GM23248 (cell line): ENCODE measurements at regions not wholly inside any gene's neighbourhood (a gene's known extent, or its start where the extent isn't known, plus 50 kb on each side); places are given as distances from the start of the nearest gene placed in this dataset.

ENCODE experiments used
- DNase-seq: peaks from one replicate; pipeline ENCODE4 v3.0.0-alpha.2; 2015
- H2AFZ ChIP-seq: fragments of 200-600 bp; sonication (generic); 2 replicates; pipeline ENCODE4 v1.6.1; 2016; ENCODE audit warnings: antibody characterized with exemption
- H3F3A ChIP-seq: fragments of 200-600 bp; sonication (generic); 2 replicates; pipeline ENCODE4 v1.6.1; 2016; ENCODE audit warnings: mild to moderate bottlenecking, antibody characterized with exemption, mixed run types; ENCODE audit not compliant: insufficient read depth
- H3K27ac ChIP-seq: fragments of 200-600 bp; sonication (generic); 2 replicates; pipeline ENCODE4 v1.5.1; 2016; ENCODE audit warnings: mild to moderate bottlenecking
- H3K27me3 ChIP-seq: fragments of 200-600 bp; sonication (generic); replicated peaks from 2 replicates; pipeline ENCODE4 v1.6.1; 2016; ENCODE audit warnings: mild to moderate bottlenecking; ENCODE audit not compliant: insufficient read depth
- H3K36me3 ChIP-seq: fragments of 200-600 bp; sonication (generic); 2 replicates; pipeline ENCODE4 v1.6.1; 2016; ENCODE audit warnings: low read depth, mild to moderate bottlenecking
- H3K4me1 ChIP-seq: fragments of 200-600 bp; sonication (generic); 2 replicates; pipeline ENCODE4 v1.6.1; 2016; ENCODE audit warnings: mild to moderate bottlenecking; ENCODE audit not compliant: insufficient read depth
- H3K4me2 ChIP-seq: fragments of 200-600 bp; sonication (generic); one replicate; pipeline ENCODE4 v1.6.1; 2016; ENCODE audit warnings: mild to moderate bottlenecking; ENCODE audit not compliant: unreplicated experiment
- H3K4me3 ChIP-seq: fragments of 200-600 bp; sonication (generic); 2 replicates; pipeline ENCODE4 v1.5.1; 2016; ENCODE audit warnings: mild to moderate bottlenecking
- H3K79me2 ChIP-seq: fragments of 200-600 bp; sonication (generic); 2 replicates; pipeline ENCODE4 v1.6.1; 2016; ENCODE audit warnings: mild to moderate bottlenecking; ENCODE audit not compliant: insufficient read depth
- H3K9ac ChIP-seq: fragments of 200-600 bp; sonication (generic); 2 replicates; pipeline ENCODE4 v1.6.1; 2016; ENCODE audit warnings: mild to moderate bottlenecking
- H3K9me2 ChIP-seq: fragments of 200-600 bp; sonication (generic); 2 replicates; pipeline ENCODE4 v1.6.1; 2016; ENCODE audit warnings: mixed run types, mild to moderate bottlenecking, moderate library complexity; ENCODE audit not compliant: insufficient read depth
- H3K9me3 ChIP-seq: fragments of 200-600 bp; sonication (generic); one replicate; pipeline ENCODE4 v1.6.1; 2017; ENCODE audit warnings: low read depth
- H4K20me1 ChIP-seq: fragments of 200-600 bp; sonication (generic); 2 replicates; pipeline ENCODE4 v1.6.0; 2016; ENCODE audit not compliant: insufficient read depth
- EZH2 ChIP-seq: fragments of 200-600 bp; sonication (generic); IDR thresholded peaks from 2 replicates; pipeline ENCODE4 v1.6.1; 2018; ENCODE audit warnings: antibody characterized with exemption, mild to moderate bottlenecking; ENCODE audit not compliant: insufficient read depth, poor library complexity, severe bottlenecking
- EZH2phosphoT487 ChIP-seq: fragments of 200-600 bp; sonication (generic); IDR thresholded peaks from 2 replicates; pipeline ENCODE4 v1.6.1; 2018; ENCODE audit warnings: antibody characterized with exemption, moderate library complexity, mild to moderate bottlenecking, low read depth; ENCODE audit not compliant: insufficient read depth
- WGBS, 2 experiments: methylation state at CpG; one replicate each; pipeline ENCODE4 v1.1.6; 2015 to 2017; ENCODE audit warnings: low lambda C conversion rate in 2 of 2, low coverage in 1 of 2; ENCODE audit errors: missing lambda C conversion rate in 2 of 2; 5-methylcytosine and 5-hydroxymethylcytosine counted together
- in situ Hi-C: fragments of 300-500 bp; cut with MboI; formaldehyde crosslinking; loops from 2 replicates; pipeline ENCODE4 v1.15.0; 2020

DNA sequence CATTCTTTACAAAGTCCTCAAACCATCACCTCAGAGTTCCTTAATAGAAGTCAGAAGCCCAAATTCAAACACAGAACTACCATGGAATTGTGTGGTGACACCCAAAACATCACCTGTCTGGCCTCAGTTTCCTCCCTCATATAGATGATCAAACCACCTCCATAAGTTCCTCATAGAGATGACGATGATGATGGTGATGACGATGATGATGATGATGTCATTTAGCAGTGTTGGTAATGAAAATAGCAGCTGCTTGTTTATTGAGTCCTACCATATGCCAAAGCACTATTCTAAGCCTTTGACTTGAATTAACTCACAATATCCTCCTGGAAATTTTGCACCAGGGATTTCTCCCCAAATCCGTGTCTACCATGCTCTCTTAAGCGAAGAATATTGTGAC is 139.9 kb downstream of the PROX1 start:
- H3K4me3 ChIP-seq = no peak overlapping the region
- TF ChIP-seq EZH2phosphoT487 = no peak
- H3K9ac ChIP-seq = no peak overlapping the region
- 53 to 56% methylated on average over 4 of the region's 4 CpGs for WGBS, 2 experiments
- no peaks in the 10 kb centered on the region for H3F3A ChIP-seq
- H3K27me3 ChIP-seq = peaks cover 18% of the 10 kb centered on the region
- in situ Hi-C loops = no loop called here
- no peaks in the 10 kb centered on the region for H3K36me3 ChIP-seq
- no peak overlapping the region for H3K27ac ChIP-seq
- no peak overlapping the region for H3K4me2 ChIP-seq
- no peak overlapping the region for H2AFZ ChIP-seq
- no peaks in the 10 kb centered on the region for H4K20me1 ChIP-seq
- DNase-seq = no peak
- no peaks in the 10 kb centered on the region for H3K9me2 ChIP-seq
- H3K9me3 ChIP-seq = no peaks in the 10 kb centered on the region
- no peaks in the 10 kb centered on the region for H3K79me2 ChIP-seq
- no peaks in the 10 kb centered on the region for H3K4me1 ChIP-seq

DNA sequence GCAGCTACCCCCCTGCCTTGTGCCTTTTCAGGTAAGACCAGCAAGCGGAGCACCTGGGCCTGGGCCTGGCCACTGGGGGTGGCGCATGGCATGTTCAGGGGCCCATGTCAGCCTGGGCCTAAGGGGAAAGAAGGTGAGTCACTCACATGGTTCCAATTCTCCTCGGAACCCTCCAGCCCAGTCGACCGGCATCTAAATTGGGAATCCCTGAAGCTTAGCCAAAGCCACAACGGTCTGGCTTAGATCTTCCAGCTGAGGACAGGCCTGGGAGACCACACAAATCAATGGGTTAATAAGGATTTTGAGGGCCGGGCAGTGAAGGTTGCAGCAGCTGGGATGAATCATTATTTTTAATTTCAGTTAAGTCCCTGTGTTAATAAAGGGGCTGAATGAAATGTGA is 145.1 kb upstream of the SMYD2 start:
- Histone ChIP-seq H3K79me2 (no peaks in the 10 kb centered on the region), H3K27me3 (peaks cover 8% of the 10 kb centered on the region), H3K36me3 (no peaks in the 10 kb centered on the region), H3K4me3 (no peak overlapping the region), H3K9ac (no peak overlapping the region), H3K9me2 (no peaks in the 10 kb centered on the region), H4K20me1 (no peaks in the 10 kb centered on the region), H3F3A (no peaks in the 10 kb centered on the region), H3K4me1 (no peaks in the 10 kb centered on the region), H3K4me2 (no peak overlapping the region), H3K9me3 (no peaks in the 10 kb centered on the region), H2AFZ (no peak overlapping the region), H3K27ac (no peak overlapping the region)
- in situ Hi-C loops = no loop called here
- WGBS, 2 experiments = 23 to 26% methylated on average over 7 of the region's 7 CpGs
- no peak for DNase-seq
- TF ChIP-seq EZH2phosphoT487 (no peak), EZH2 (no peak)

DNA sequence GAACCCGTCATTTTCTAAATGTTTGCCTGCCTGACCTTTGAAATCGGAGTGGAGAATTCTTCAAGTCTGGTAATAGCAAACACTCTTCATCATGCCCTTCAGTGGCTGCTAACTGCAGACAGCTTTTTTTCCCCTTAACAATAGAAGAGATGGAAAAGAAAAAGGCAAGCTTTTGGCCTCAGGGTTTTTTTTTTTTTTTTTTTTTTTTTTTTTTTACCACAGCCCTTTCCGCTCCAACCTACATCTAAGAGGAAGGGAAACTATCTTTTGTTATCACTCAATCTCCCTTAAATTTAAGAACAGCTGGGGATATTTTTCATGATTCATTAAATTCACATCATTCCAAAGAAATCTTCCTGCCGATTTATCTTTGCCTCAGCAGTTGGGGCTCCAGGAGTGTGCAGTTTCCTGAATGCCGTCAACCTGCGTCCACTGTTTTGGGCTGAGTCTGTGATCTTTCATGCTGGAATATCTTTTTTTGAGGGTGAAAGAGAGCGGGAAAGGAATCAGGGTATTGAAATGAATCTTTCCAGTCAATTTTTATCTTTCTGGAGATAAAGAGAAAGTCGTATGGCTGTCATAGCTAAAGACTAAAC is 144.5 kb upstream of the SMYD2 start:
- peaks cover 2% of the 10 kb centered on the region; the same call in 1 of the 2 replicates for H3K27me3 ChIP-seq
- no peak overlapping the region for H3K27ac ChIP-seq
- no peak overlapping the region for H2AFZ ChIP-seq
- no peak for DNase-seq
- no peaks in the 10 kb centered on the region for H3K79me2 ChIP-seq
- H3K9ac ChIP-seq = no peak overlapping the region
- no peaks in the 10 kb centered on the region for H3F3A ChIP-seq
- H4K20me1 ChIP-seq = no peaks in the 10 kb centered on the region
- WGBS, 2 experiments = 47 to 49% methylated on average over 8 of the region's 8 CpGs
- TF ChIP-seq EZH2phosphoT487 (no peak), EZH2 (no peak)
- no peaks in the 10 kb centered on the region for H3K9me2 ChIP-seq
- no peaks in the 10 kb centered on the region for H3K4me1 ChIP-seq
- no peaks in the 10 kb centered on the region for H3K9me3 ChIP-seq
- H3K4me2 ChIP-seq = no peak overlapping the region
- H3K36me3 ChIP-seq = no peaks in the 10 kb centered on the region
- no peak overlapping the region for H3K4me3 ChIP-seq
- in situ Hi-C loops = no loop called here

- Histone ChIP-seq H3K27me3 (peaks cover 10% of the 10 kb centered on the region), H3K9ac (no peak overlapping the region), H2AFZ (no peak overlapping the region), H3K4me3 (no peak overlapping the region), H3K9me3 (no peaks in the 10 kb centered on the region), H3K4me1 (no peaks in the 10 kb centered on the region), H3K36me3 (no peaks in the 10 kb centered on the region), H3K27ac (no peak overlapping the region), H3K79me2 (no peaks in the 10 kb centered on the region), H3K4me2 (no peak overlapping the region), H3F3A (no peaks in the 10 kb centered on the region), H3K9me2 (no peaks in the 10 kb centered on the region), H4K20me1 (no peaks in the 10 kb centered on the region)
- DNase-seq = no peak
- WGBS, 2 experiments = 39 to 41% methylated on average over 4 of the region's 4 CpGs
- in situ Hi-C loops = no loop called here
- TF ChIP-seq EZH2 (no peak), EZH2phosphoT487 (no peak)
These were observed 139.5 kb upstream of the SMYD2 start for GRCh38 chr1:214141486-214141885.
